ENCODE measurements at regions not wholly inside any gene's neighbourhood (a gene's known extent, or its start where the extent isn't known, plus 50 kb on each side); places are given as distances from the start of the nearest gene placed in this dataset.

DNA sequence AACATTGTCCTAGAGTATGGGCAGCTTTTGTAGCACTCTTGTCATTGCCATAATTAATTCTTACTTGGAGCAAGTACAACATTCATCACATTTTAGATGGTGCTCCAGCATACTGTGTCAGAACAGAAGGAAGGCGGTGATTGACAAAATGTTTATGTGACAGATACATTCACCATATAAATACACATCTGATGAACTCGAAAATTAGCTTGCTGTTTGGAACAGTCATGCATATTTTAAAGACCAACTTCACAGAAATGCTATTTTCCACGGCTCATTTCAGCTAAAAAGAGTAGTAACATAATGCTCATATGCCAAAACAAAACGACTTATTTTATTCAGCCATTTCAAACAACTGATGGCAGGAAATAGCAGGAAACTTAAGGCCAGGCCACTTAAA, 302.7 kb downstream of the MRPL39 start:
- no peak overlapping the region for H3K4me2 ChIP-seq (ENCODE audit: insufficient read depth in 1 of 2, low read depth in 2 of 2, low read length in 2 of 2)
- no peaks in the 10 kb centered on the region for H3K79me1 ChIP-seq (ENCODE audit: low read depth, low read length)
- no peaks in the 10 kb centered on the region for H4K20me1 ChIP-seq (replicated peaks in 1 of 2; ENCODE audit: control insufficient read depth in 1 of 2, insufficient read depth in 2 of 2, low read length in 2 of 2)
- no peak overlapping the region for H2BK20ac ChIP-seq (ENCODE audit: low read length)
- H2BK12ac ChIP-seq (ENCODE audit: low read depth, low read length): no peak overlapping the region
- DNase-seq (ENCODE audit: low read depth in 1 of 2, low spot score in 2 of 2): no peak
- WGBS, 2 experiments (ENCODE audit: extremely low coverage in 1 of 2, insufficient coverage in 1 of 2, insufficient read length in 1 of 2, insufficient replicate concordance in 2 of 2, low coverage in 1 of 2, low lambda C conversion rate in 2 of 2, missing lambda C conversion rate in 1 of 2): 86% methylated on average over 4 of the region's 4 CpGs; no CpG with 5 or more reads in 1 of the 2 experiments
- no peak overlapping the region for H3K9ac ChIP-seq (replicated peaks in 1 of 4; ENCODE audit: extremely low read depth in 1 of 4, low read depth in 3 of 4, low read length in 3 of 4)
- no peaks in the 10 kb centered on the region for H3K4me1 ChIP-seq (replicated peaks in 1 of 4; ENCODE audit: control insufficient read depth in 3 of 4, insufficient read depth in 4 of 4, low read length in 3 of 4)
- H2BK5ac ChIP-seq (ENCODE audit: low read depth, low read length): no peak overlapping the region
- no peak overlapping the region for H3K56ac ChIP-seq (replicated peaks; ENCODE audit: insufficient read length, low read depth, low read length)
- no peak overlapping the region for H3K14ac ChIP-seq (ENCODE audit: insufficient read length)
- H4K91ac ChIP-seq (replicated peaks; ENCODE audit: insufficient read length, low read length): no peak overlapping the region
- H3K4ac ChIP-seq (replicated peaks; ENCODE audit: insufficient read length, low read depth, low read length): no peak overlapping the region
- H3K18ac ChIP-seq (ENCODE audit: extremely low read depth, low read length): no peak overlapping the region
- H3K79me2 ChIP-seq (ENCODE audit: control insufficient read depth in 1 of 2, insufficient read depth in 2 of 2, low read length in 2 of 2): no peaks in the 10 kb centered on the region
- H3K23ac ChIP-seq (ENCODE audit: insufficient read length): no peak overlapping the region
- ChIA-PET POLR2A (ENCODE audit: partially characterized antibody) (no interaction called here), CTCF (ENCODE audit: partially characterized antibody) (interaction anchor here (1.0 to 2.6 kb wide), 3 partner anchors 9 to 21 kb away, joined by 4 to 11 read pairs (median 9); no protein-coding TSS in a partner anchor)
- no peak overlapping the region for H3K4me3 ChIP-seq (ENCODE audit: extremely low read depth in 1 of 4, insufficient read depth in 2 of 4, low read depth in 3 of 4, low read length in 4 of 4)
- no peak overlapping the region for H3K27ac ChIP-seq (ENCODE audit: low read depth, low read length)
- H3K27me3 ChIP-seq (replicated peaks in 1 of 4; ENCODE audit: control insufficient read depth in 3 of 4, extremely low read depth in 1 of 4, insufficient read depth in 3 of 4, low read length in 3 of 4): no peaks in the 10 kb centered on the region
- H2BK15ac ChIP-seq (ENCODE audit: low read length): no peak overlapping the region
- H2AFZ ChIP-seq (ENCODE audit: low read length): no peak overlapping the region
- H2BK120ac ChIP-seq (replicated peaks; ENCODE audit: low read depth, low read length): no peak overlapping the region
- no peaks in the 10 kb centered on the region for H3K9me3 ChIP-seq (ENCODE audit: insufficient read depth in 2 of 2, low read depth in 1 of 2, low read length in 1 of 2)
- H3K23me2 ChIP-seq (ENCODE audit: low read depth, low read length): no peaks in the 10 kb centered on the region; the same call in 1 of the 2 replicates
- H4K5ac ChIP-seq (ENCODE audit: insufficient read length, low read depth, low read length): no peak overlapping the region
- no peaks in the 10 kb centered on the region for H3K36me3 ChIP-seq (ENCODE audit: control insufficient read depth in 2 of 4, insufficient read depth in 4 of 4, low read length in 3 of 4)
- FAIRE-seq: no peak
- H2AK5ac ChIP-seq (ENCODE audit: low read depth, low read length): no peak overlapping the region
- no peak overlapping the region for H4K8ac ChIP-seq (ENCODE audit: extremely low read depth, insufficient read depth, low read length)
- TF ChIP-seq RNF2 (IDR thresholded peaks at IDR 0.05; ENCODE audit: borderline replicate concordance, low read depth, low read length, missing control alignments, poor library complexity, severe bottlenecking): no peak
- TF ChIP-seq POU5F1 (IDR thresholded peaks at IDR 0.05; ENCODE audit: low read depth, low read length): no peak
- TF ChIP-seq SIN3A (conservative IDR thresholded peaks at IDR 0.05 in 1 of 2, IDR thresholded peaks at IDR 0.05 in 1 of 2; ENCODE audit: low read depth in 1 of 2, low read length in 2 of 2): no peak
- TF ChIP-seq NRF1 (IDR thresholded peaks at IDR 0.05; ENCODE audit: low read depth, low read length): no peak
- TF ChIP-seq, protein P1, sequence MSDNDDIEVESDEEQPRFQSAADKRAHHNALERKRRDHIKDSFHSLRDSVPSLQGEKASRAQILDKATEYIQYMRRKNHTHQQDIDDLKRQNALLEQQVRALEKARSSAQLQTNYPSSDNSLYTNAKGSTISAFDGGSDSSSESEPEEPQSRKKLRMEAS (IDR thresholded peaks at IDR 0.05): no peak
- no peak for TF ChIP-seq CBX5 (IDR thresholded peaks at IDR 0.05; ENCODE audit: low read depth, low read length)
- no peak for TF ChIP-seq RXRA (IDR thresholded peaks at IDR 0.05; ENCODE audit: insufficient read depth, low read depth, low read length)
